DND-41 (cell line): ENCODE measurements at regions not wholly inside any gene's neighbourhood (a gene's known extent, or its start where the extent isn't known, plus 50 kb on each side); places are given as distances from the start of the nearest gene placed in this dataset.
"Not testable (repeated sequence)": the region's sequence is repeated elsewhere in the genome, so short reads cannot be mapped to it uniquely, and the experiment has no call there.

Experiments used
- ATAC-seq: fragments of 200-7000 bp; cut with Tn5 transposase; 3 replicates; pipeline ENCODE4 v1.9.1; 2021; ENCODE audit warnings: low read depth; ENCODE audit not compliant: insufficient read depth
- DNase-seq: peaks from one replicate; pipeline ENCODE4 v3.0.0-alpha.2; 2020
- H2AFZ ChIP-seq: 2 replicates; pipeline ENCODE4 v1.6.0; 2012; ENCODE audit warnings: low read depth, low read length
- H3K27ac ChIP-seq: 2 replicates; pipeline ENCODE4 v1.5.1; 2012; ENCODE audit warnings: low read length, inconsistent platforms
- H3K27me3 ChIP-seq: fragments of 200-600 bp; sonication (generic); 2 replicates; pipeline ENCODE4 v1.6.0; 2012; ENCODE audit warnings: low read length, mild to moderate bottlenecking, inconsistent platforms; ENCODE audit not compliant: insufficient read depth, poor library complexity
- H3K36me3 ChIP-seq: 2 replicates; pipeline ENCODE4 v1.5.1; 2012; ENCODE audit warnings: low read length, inconsistent platforms; ENCODE audit not compliant: insufficient read depth
- H3K4me1 ChIP-seq: 2 replicates; pipeline ENCODE4 v1.5.1; 2012; ENCODE audit warnings: mild to moderate bottlenecking, low read length; ENCODE audit not compliant: insufficient read depth
- H3K4me2 ChIP-seq: 2 replicates; pipeline ENCODE4 v1.6.0; 2012; ENCODE audit warnings: mild to moderate bottlenecking, moderate library complexity, low read length, inconsistent platforms; ENCODE audit not compliant: insufficient read depth
- H3K4me3 ChIP-seq, 2 experiments: fragments of 200-600 bp in 1 of 2; shearing (Covaris generic) in 1 of 2; 2 replicates each; pipeline ENCODE4 v1.5.1; 2012 to 2016; ENCODE audit warnings: inconsistent platforms in 2 of 2, low read length in 2 of 2, mild to moderate bottlenecking in 2 of 2, low read depth in 1 of 2, moderate library complexity in 1 of 2
- H3K79me2 ChIP-seq: 2 replicates; pipeline ENCODE4 v1.6.0; 2012; ENCODE audit warnings: low read length, inconsistent platforms; ENCODE audit not compliant: insufficient read depth
- H3K9ac ChIP-seq: 2 replicates; pipeline ENCODE4 v1.6.0; 2012; ENCODE audit warnings: low read depth, mild to moderate bottlenecking, inconsistent platforms, low read length, moderate library complexity
- H3K9me3 ChIP-seq: 2 replicates; pipeline ENCODE4 v1.5.1; 2012; ENCODE audit warnings: low read length, moderate library complexity, mild to moderate bottlenecking, inconsistent platforms; ENCODE audit not compliant: insufficient read depth, severe bottlenecking
- H4K20me1 ChIP-seq: 2 replicates; pipeline ENCODE4 v1.6.0; 2012; ENCODE audit warnings: low read length; ENCODE audit not compliant: insufficient read depth
- EZH2 ChIP-seq: IDR thresholded peaks from 3 replicates; pipeline ENCODE4 v1.6.1; 2012; ENCODE audit warnings: borderline replicate concordance, low read depth, mild to moderate bottlenecking, moderate library complexity, low read length, inconsistent platforms; ENCODE audit not compliant: severe bottlenecking
- TF ChIP-seq, protein P1 (sequence below): IDR thresholded peaks from 2 replicates; pipeline ENCODE4 v1.5.1; 2012; ENCODE audit warnings: borderline replicate concordance, low read length, moderate library complexity, mild to moderate bottlenecking; ENCODE audit not compliant: poor library complexity, severe bottlenecking; ENCODE audit errors: extremely low read depth

DNA sequence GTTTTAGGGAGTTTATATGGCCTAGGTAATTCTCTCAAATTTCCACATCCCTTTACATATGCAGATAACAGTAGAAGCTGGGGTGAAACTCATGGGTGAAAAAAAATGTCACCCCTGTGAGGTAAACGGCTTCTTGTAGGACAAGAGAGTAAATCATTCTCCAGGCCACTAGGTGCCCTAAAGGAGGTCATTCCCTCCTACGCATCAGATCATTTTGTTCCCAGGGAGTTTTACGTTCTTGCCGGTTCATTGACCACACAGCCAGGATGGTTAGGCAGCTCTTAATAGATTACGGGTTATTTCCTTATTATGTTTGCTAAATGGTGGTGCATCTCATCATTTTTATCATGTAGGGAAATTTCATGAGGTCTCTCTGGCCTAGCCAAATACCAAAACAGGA, 225.8 kb upstream of the NOCT start:
- Histone ChIP-seq H3K4me1 (no peaks in the 10 kb centered on the region), H4K20me1 (no peaks in the 10 kb centered on the region), H3K36me3 (no peaks in the 10 kb centered on the region), H3K79me2 (no peaks in the 10 kb centered on the region), H3K27me3 (no peaks in the 10 kb centered on the region), H3K9ac (no peak overlapping the region), H3K4me2 (no peak overlapping the region), H2AFZ (no peak overlapping the region), H3K9me3 (no peaks in the 10 kb centered on the region), H3K4me3 (no peak overlapping the region), H3K27ac (no peak overlapping the region)
- DNase-seq (no peak), ATAC-seq (no peak)
- TF ChIP-seq EZH2, result no peak
- TF ChIP-seq, protein P1, sequence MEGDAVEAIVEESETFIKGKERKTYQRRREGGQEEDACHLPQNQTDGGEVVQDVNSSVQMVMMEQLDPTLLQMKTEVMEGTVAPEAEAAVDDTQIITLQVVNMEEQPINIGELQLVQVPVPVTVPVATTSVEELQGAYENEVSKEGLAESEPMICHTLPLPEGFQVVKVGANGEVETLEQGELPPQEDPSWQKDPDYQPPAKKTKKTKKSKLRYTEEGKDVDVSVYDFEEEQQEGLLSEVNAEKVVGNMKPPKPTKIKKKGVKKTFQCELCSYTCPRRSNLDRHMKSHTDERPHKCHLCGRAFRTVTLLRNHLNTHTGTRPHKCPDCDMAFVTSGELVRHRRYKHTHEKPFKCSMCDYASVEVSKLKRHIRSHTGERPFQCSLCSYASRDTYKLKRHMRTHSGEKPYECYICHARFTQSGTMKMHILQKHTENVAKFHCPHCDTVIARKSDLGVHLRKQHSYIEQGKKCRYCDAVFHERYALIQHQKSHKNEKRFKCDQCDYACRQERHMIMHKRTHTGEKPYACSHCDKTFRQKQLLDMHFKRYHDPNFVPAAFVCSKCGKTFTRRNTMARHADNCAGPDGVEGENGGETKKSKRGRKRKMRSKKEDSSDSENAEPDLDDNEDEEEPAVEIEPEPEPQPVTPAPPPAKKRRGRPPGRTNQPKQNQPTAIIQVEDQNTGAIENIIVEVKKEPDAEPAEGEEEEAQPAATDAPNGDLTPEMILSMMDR, result no peak

GRCh38 chr4:138788857-138789256, 226.7 kb upstream of the NOCT start:
- no peak overlapping the region for H3K4me3 ChIP-seq
- no peak overlapping the region for H3K27ac ChIP-seq
- no peaks in the 10 kb centered on the region for H3K27me3 ChIP-seq
- no peak overlapping the region for H2AFZ ChIP-seq
- TF ChIP-seq, protein P1, result no peak
- TF ChIP-seq EZH2, result no peak
- ATAC-seq (no peak), DNase-seq (no peak)
- no peaks in the 10 kb centered on the region for H3K79me2 ChIP-seq
- no peaks in the 10 kb centered on the region for H3K4me1 ChIP-seq
- H3K9ac ChIP-seq, result no peak overlapping the region
- no peak overlapping the region for H3K4me2 ChIP-seq
- H4K20me1 ChIP-seq, result no peaks in the 10 kb centered on the region
- H3K9me3 ChIP-seq, result no peaks in the 10 kb centered on the region
- no peaks in the 10 kb centered on the region for H3K36me3 ChIP-seq

GRCh38 chr4:138788267-138788790, 227.3 kb upstream of the NOCT start:
- H3K36me3 ChIP-seq, result no peaks in the 10 kb centered on the region

GRCh38 chr4:138779761-138780160, 235.8 kb upstream of the NOCT start:
- not testable (repeated sequence) for H3K27me3 ChIP-seq, H3K79me2 ChIP-seq, H3K4me2 ChIP-seq, H3K9ac ChIP-seq, ATAC-seq, H3K27ac ChIP-seq, DNase-seq, H4K20me1 ChIP-seq, H2AFZ ChIP-seq, H3K9me3 ChIP-seq, H3K4me1 ChIP-seq, H3K4me3 ChIP-seq, H3K36me3 ChIP-seq

More at GRCh38 chr4:138788267-138788790, 227.3 kb upstream of the NOCT start:
- H3K27me3 ChIP-seq, result no peaks in the 10 kb centered on the region
- no peak overlapping the region for H3K4me2 ChIP-seq
- no peak for DNase-seq
- H4K20me1 ChIP-seq, result no peaks in the 10 kb centered on the region
- H3K4me1 ChIP-seq, result no peaks in the 10 kb centered on the region
- no peak for ATAC-seq
- H2AFZ ChIP-seq, result no peak overlapping the region
- no peak overlapping the region for H3K4me3 ChIP-seq
- no peak for TF ChIP-seq EZH2
- TF ChIP-seq, protein P1, result no peak
- no peaks in the 10 kb centered on the region for H3K79me2 ChIP-seq
- no peak overlapping the region for H3K9ac ChIP-seq
- no peaks in the 10 kb centered on the region for H3K9me3 ChIP-seq
- no peak overlapping the region for H3K27ac ChIP-seq
